Pancreas (tissue), 10 donors: ENCODE measurements at regions not wholly inside any gene's neighbourhood (a gene's known extent, or its start where the extent isn't known, plus 50 kb on each side); places are given as distances from the start of the nearest gene placed in this dataset.

Experiments
- ATAC-seq, 4 donors: fragments of 200-7000 bp; cut with Tn5 transposase; one replicate each; pipeline versions ENCODE4 v1.8.0 to v1.9.1; 2020; ENCODE audit warnings: mild to moderate bottlenecking in 4 of 4, moderate library complexity in 4 of 4
- DNase-seq, 6 donors: peaks; one replicate each; pipeline ENCODE4 v3.0.0-alpha.2; 2020
- FAIRE-seq: peaks from 2 replicates; lab custom pipeline; 2012; peaks lifted over from hg19 to GRCh38; lab: Jason Lieb, UNC
- H3K27ac ChIP-seq, 4 donors: fragments of 200-600 bp; sonication (generic); 1 replicate in 3 of 4; 2 replicates in 1 of 4; pipeline versions ENCODE4 v1.5.0 to v1.8.0; 2020
- H3K27me3 ChIP-seq, 4 donors: fragments of 200-600 bp; one replicate each; pipeline ENCODE4 v1.8.0; 2021
- H3K36me3 ChIP-seq, 3 donors: fragments of 200-600 bp; sonication (generic) in 1 of 3; one replicate each; pipeline versions ENCODE4 v1.5.0 to v1.8.0; 2020 to 2021
- H3K4me1 ChIP-seq, 3 donors: fragments of 200-600 bp; one replicate each; pipeline ENCODE4 v1.8.0; 2021
- H3K4me3 ChIP-seq, 4 donors: fragments of 200-600 bp; sonication (generic) in 2 of 4; one replicate each; pipeline versions ENCODE4 v1.5.0 to v1.8.0; 2020 to 2021
- H3K9me3 ChIP-seq, 4 donors: fragments of 200-600 bp; one replicate each; pipeline ENCODE4 v1.8.0; 2021
- CTCF ChIP-seq, 4 donors: fragments of 200-600 bp; sonication (generic) in 3 of 4; IDR thresholded peaks; one replicate each; pipeline versions ENCODE4 v1.5.0 to v1.8.0; 2021; ENCODE audit warnings: antibody characterized with exemption in 4 of 4
- WGBS, 2 donors: extraction: QIAGEN DNeasy Blood & Tissue Kit; methylation state at CpG; one replicate each; pipeline ENCODE4 v1.1.7; 2013; 5-methylcytosine and 5-hydroxymethylcytosine counted together
- intact Hi-C, 3 donors: fragments of 100-400 bp; cut with DNase I; formaldehyde crosslinking; loops; one replicate each; pipeline versions ENCODE4 v1.11.1 to v1.14.2; 2022
- donor health status: healthy with polysubstance abuse.
- donor health status: DM: no; HTN: no; CAD: no; lungs with moderate emphysema.
- donor health status: DM: no; HTN: no; CAD: no.
- donor health status: control.
- donor health status: control.
- donor health status: Bipolar disorder and iron deficiency.
- donor health status: DM: yes; HTN: yes; CAD: no.
- donor health status: DM: no; HTN: no; CAD: no.
- donor health status: DM: no; HTN: no; CAD: no.
- donor health status: DM: yes; HTN: yes; CAD: no.

- FAIRE-seq (no peak), ATAC-seq (no peak), DNase-seq (no peak)
- TF ChIP-seq CTCF (IDR thresholded peaks at IDR 0.05) = no peak
- Histone ChIP-seq H3K36me3 (no peaks in the 10 kb centered on the region), H3K9me3 (no peaks in the 10 kb centered on the region), H3K4me1 (no peaks in the 10 kb centered on the region), H3K27ac (no peak overlapping the region), H3K27me3 (no peaks in the 10 kb centered on the region), H3K4me3 (no peak overlapping the region)
- intact Hi-C loops = no loop called here
- 43% methylated on average over 4 of the region's 4 CpGs for WGBS, 2 donors
These were observed 131.3 kb upstream of the RAP1B start for GRCh38 chr12:68479261-68479895.

- no peaks in the 10 kb centered on the region for H3K9me3 ChIP-seq
- DNase-seq = no peak
- H3K4me3 ChIP-seq = no peak overlapping the region
- TF ChIP-seq CTCF (IDR thresholded peaks at IDR 0.05) = no peak
- H3K27ac ChIP-seq = no peak overlapping the region
- no peaks in the 10 kb centered on the region for H3K4me1 ChIP-seq
- intact Hi-C loops = no loop called here
- no peak for ATAC-seq
- FAIRE-seq = no peak
- WGBS, 2 donors = 39 to 46% methylated on average over 2 of the region's 2 CpGs
- H3K27me3 ChIP-seq = no peaks in the 10 kb centered on the region
- H3K36me3 ChIP-seq = no peaks in the 10 kb centered on the region
These were observed 130.8 kb upstream of the RAP1B start for GRCh38 chr12:68479896-68480291.

GRCh38 chr12:68480526-68480925, 130.2 kb upstream of the RAP1B start:
- Histone ChIP-seq H3K4me3 (no peak overlapping the region), H3K4me1 (no peaks in the 10 kb centered on the region), H3K27me3 (no peaks in the 10 kb centered on the region), H3K9me3 (no peaks in the 10 kb centered on the region), H3K36me3 (no peaks in the 10 kb centered on the region), H3K27ac (no peak overlapping the region)
- no peak for TF ChIP-seq CTCF (IDR thresholded peaks at IDR 0.05)
- no peak for DNase-seq
- no peak for ATAC-seq
- no peak for FAIRE-seq
- intact Hi-C loops = no loop called here

- TF ChIP-seq CTCF (IDR thresholded peaks at IDR 0.05) = no peak
- no peak overlapping the region for H3K27ac ChIP-seq
- WGBS, 2 donors = 48 to 53% methylated on average over 7 of the region's 7 CpGs
These were observed 129.3 kb upstream of the RAP1B start for GRCh38 chr12:68481181-68481941.

GRCh38 chr12:68482014-68482413, 128.7 kb upstream of the RAP1B start:
- Histone ChIP-seq H3K4me1 (no peaks in the 10 kb centered on the region), H3K27me3 (no peaks in the 10 kb centered on the region), H3K9me3 (no peaks in the 10 kb centered on the region), H3K27ac (no peak overlapping the region), H3K36me3 (no peaks in the 10 kb centered on the region), H3K4me3 (no peak overlapping the region)
- ATAC-seq (no peak), FAIRE-seq (no peak), DNase-seq (no peak)
- 42 to 60% methylated on average over 1 of the region's 1 CpG for WGBS, 2 donors
- intact Hi-C loops = no loop called here
- TF ChIP-seq CTCF (IDR thresholded peaks at IDR 0.05) = no peak

More at GRCh38 chr12:68481181-68481941, 129.3 kb upstream of the RAP1B start:
- H3K27me3 ChIP-seq = no peaks in the 10 kb centered on the region
- DNase-seq (no peak), FAIRE-seq (no peak), ATAC-seq (no peak)
- H3K36me3 ChIP-seq = no peaks in the 10 kb centered on the region
- no peak overlapping the region for H3K4me3 ChIP-seq
- intact Hi-C loops = no loop called here
- H3K4me1 ChIP-seq = no peaks in the 10 kb centered on the region
- H3K9me3 ChIP-seq = no peaks in the 10 kb centered on the region
